NCI-H2227 (cell line): ENCODE measurements at regions not wholly inside any gene's neighbourhood (a gene's known extent, or its start where the extent isn't known, plus 50 kb on each side); places are given as distances from the start of the nearest gene placed in this dataset.

Experiments
- DNase-seq: peaks from one replicate; lab custom pipeline; 2025; ENCODE audit not compliant: unreplicated experiment; lab: John Stamatoyannopoulos, UW

- DNase-seq: no peak
These were observed 357.3 kb upstream of the RASGEF1B start for GRCh38 chr4:81828991-81829390.

GRCh38 chr4:81827577-81828202 is 356.0 kb upstream of the RASGEF1B start:
- DNase-seq: no peak

DNA sequence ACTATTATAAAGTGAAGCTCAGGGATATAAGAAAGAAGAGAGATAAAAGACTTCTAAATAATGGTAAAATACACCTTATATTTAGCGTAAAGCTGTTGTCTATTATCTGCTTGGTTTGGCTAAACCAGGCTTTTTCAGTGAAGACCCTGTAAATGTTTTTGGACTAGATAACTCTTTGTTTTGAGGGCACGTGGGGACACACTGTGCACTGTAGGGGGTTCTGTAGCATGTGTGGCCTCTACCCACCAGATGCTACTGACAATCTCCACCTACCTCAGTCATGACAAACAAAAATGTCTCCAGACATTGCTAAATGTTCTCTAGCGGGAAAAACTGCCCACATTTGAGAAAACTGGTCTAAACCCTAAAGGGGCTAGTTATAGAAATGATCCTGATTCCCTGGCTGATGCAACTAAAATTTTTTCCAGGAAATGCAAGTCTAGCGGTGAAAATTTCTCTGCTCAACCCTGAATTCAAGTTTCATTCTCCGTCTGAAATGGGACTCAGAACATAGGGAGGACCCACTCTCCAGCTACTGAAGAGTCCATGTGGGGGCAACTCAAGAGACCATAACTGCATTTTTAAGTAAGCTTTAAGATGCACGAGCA is 355.2 kb upstream of the RASGEF1B start:
- DNase-seq: no peak

GRCh38 chr4:81826335-81826734 is 354.6 kb upstream of the RASGEF1B start:
- DNase-seq: no peak

GRCh38 chr4:81818385-81818920 is 346.7 kb upstream of the RASGEF1B start:
- no peak for DNase-seq

DNA sequence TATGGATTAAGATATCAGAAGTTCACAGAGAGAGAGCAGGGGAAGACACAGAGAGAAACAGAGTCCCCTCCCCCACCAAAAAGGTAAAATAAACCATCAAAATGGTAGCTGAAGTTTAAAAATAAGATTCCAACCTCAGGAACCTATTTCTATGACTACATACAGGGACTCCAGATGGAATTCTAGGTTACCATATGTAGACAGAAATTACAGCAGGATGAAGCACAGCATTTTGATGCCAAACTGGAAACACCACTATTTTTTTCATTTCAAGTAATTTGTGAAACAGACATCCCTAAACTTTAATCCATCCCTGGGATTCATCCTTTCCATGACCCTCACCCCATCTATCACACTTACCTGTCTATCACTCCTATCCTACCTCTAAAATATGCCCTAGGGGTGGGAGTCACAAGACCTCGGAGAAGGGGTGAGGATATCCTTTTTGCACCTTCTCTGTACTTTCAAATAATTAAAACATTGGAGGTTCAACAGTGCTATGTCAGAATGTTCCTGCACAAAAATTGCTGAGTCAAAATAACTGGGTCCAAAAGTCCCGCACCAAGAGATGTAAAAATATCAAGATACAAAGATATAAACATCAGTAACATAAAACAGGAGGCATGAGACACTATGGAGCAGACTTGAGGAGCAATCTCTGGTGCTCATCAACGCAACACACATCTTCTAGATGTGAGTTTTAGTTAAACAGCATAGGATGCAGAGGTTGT is 344.5 kb upstream of the RASGEF1B start:
- no peak for DNase-seq

DNA sequence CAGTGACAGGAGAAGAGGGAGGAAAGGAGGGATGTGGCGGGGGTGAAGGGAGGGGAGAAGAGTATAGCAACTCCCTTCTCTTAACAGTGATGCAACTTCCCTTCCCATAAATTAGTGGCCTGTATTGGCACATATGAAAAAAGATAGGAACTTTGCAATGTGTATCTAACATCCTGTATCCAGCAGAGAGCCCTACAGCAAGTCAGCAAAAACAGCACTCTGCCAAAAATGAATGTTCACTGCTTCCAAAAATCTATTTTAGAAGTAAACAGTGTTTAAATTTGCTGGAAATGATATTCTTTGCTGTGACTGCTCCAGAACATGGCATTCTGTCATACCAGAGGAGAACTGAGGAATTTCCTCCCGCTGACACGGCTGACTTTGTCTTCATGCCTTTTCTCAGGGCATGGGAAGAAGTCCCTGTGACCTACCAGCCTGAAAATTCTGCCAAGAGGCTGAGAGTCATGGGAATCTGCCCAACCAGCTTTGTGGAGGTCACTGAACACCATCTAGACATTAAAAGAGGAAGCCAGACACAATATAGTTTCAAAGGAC is 343.4 kb upstream of the RASGEF1B start:
- no peak for DNase-seq

GRCh38 chr4:81811562-81812293 is 340.0 kb upstream of the RASGEF1B start:
- DNase-seq: no peak

- DNase-seq: peak; percentile 65
These were observed 336.4 kb upstream of the RASGEF1B start for GRCh38 chr4:81808011-81808672.

- DNase-seq: no peak
These were observed 335.7 kb upstream of the RASGEF1B start for GRCh38 chr4:81807386-81807785.

DNA sequence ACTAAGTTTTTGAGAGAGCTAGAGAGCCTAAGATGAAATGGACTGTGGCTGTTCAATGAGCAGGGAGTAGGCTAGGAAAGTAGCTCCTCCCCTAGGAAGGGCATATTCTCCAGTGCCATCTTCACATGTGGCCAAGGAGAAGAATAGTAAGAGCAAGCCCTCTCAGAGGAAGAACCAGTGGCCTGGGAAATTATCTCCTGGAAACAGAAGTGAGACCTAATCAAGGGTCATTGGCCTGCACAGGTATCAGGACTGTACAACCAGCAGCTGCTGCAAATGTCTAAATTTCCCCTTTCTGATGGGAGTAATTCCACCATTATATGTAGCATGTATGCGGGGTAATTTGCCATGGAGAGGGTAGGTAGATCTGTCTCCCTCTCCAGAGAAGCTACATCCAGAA is 334.8 kb upstream of the RASGEF1B start:
- DNase-seq: no peak

GRCh38 chr4:81804849-81805248 is 333.1 kb upstream of the RASGEF1B start:
- no peak for DNase-seq

- no peak for DNase-seq
These were observed 330.7 kb upstream of the RASGEF1B start for GRCh38 chr4:81802285-81802846.

GRCh38 chr4:81799371-81799770 is 327.7 kb upstream of the RASGEF1B start:
- DNase-seq: no peak

DNA sequence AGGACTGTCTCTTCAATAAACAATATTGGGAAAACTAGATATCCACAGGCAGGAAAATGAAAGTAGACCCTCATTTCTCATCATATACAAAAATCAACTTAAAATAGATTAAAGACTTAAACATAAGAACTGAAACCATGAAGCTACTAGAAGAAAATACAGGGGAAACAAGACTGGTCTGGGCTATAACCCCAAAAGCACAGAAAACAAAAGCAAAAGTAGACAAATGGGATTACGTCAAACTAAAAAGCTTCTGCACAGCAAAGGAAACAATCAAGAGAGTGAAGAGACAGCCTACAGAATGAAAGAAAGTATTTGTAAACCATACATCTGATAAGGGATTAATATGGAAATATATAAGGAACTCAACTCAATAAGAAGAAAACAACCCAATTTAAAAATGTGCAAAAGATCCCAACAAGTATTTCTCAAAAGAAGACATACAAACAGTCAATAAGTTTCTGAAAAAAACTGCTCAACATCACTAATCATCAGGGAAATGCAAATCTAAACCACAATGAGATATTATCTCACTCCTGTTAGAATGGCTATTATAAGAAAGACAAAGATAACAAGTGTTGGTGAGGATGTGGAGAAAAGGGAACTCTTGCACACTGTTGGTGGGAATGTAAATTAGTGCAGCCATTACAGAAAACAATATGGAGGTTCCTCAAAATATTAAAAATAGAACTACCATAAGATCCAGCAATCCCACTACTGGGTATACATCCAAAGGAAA is 325.3 kb upstream of the RASGEF1B start:
- no peak for DNase-seq

DNA sequence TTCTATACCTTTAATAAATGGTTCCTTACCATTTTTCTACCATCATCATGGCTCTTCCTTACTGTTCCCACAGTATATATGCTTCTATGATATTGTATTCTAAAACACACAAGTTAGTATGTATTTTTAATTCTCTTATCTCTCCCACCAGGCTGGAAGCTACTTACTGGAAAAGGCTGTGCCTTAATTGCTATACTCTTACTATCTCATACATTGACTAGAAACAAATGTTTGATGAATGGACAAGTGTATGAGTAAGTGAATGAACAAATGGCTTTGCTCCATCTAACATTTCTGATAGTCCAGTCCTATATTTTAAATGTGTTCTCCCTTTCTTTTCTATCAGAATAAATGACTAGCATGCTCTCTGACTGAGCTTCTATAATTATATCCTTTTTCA is 320.8 kb upstream of the RASGEF1B start:
- no peak for DNase-seq

DNA sequence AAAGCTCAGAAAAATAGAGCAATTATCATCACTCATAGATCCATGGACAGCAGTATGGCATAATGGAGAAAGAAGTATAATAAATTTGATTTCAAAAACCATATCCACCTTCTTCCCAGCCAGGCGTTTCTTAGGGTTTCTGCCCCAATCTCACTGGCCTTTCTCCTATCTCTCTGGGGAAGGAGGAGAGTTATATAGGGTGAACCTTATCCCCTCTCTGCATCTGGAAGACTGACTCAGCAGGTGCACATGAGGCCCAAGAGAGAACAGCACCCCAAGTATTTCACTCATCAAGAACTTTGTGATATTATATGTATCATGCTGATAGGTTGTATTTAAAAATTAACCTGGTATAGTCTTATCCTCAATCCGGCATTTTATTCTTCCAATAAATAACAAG is 318.8 kb upstream of the RASGEF1B start:
- no peak for DNase-seq

DNA sequence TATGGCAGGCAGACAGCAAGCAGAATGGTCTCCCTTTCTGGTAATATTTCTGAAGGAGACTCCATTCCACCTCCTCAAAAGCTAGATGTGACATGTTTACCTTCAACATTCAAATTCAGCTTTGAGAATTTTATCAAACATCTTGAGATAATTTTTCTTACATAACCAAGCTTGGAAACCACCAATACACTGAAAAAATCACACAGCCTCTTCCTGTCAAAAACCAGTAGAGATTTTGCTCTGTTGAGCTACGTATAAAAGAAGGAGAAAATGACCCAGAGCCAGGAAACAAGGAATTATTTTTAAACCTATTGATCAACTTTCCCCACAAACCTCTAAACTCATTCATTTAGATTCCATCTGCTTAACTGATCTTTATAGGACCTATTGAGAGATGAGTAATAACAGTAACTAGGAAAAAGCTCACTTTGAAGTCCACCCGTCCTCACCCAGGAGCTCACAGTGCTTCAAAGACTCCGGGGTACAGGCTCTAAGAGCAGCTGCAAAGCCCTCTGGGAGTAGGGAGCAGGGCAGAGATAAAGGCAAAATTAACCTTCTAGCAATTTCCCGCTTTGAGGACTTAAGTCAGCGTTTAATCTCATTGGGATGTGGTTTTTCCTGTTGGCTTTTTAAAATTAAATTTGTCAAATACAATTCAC is 318.2 kb upstream of the RASGEF1B start:
- no peak for DNase-seq

- no peak for DNase-seq
These were observed 317.5 kb upstream of the RASGEF1B start for GRCh38 chr4:81789158-81789557.
